Neural progenitor cell (in vitro differentiated cells): ENCODE measurements at regions not wholly inside any gene's neighbourhood (a gene's known extent, or its start where the extent isn't known, plus 50 kb on each side); places are given as distances from the start of the nearest gene placed in this dataset.
"Not testable (repeated sequence)": the region's sequence is repeated elsewhere in the genome, so short reads cannot be mapped to it uniquely, and the experiment has no call there.

Experiments used
- DNase-seq: peaks from one replicate; pipeline ENCODE4 v3.0.0-alpha.2; 2016; ENCODE audit warnings: low spot score
- H2AFZ ChIP-seq: fragments of 200-600 bp; sonication (generic); replicated peaks from 2 replicates; pipeline ENCODE4 v1.6.1; 2016; ENCODE audit warnings: antibody characterized with exemption
- H3F3A ChIP-seq: fragments of 200-600 bp; sonication (generic); 2 replicates; pipeline ENCODE4 v1.6.1; 2016; ENCODE audit warnings: antibody characterized with exemption, low read depth
- H3K27ac ChIP-seq: fragments of 200-600 bp; sonication (generic); 2 replicates; pipeline ENCODE4 v1.5.1; 2016; ENCODE audit warnings: mild to moderate bottlenecking
- H3K27me3 ChIP-seq: fragments of 200-600 bp; sonication (generic); 2 replicates; pipeline ENCODE4 v1.6.1; 2016; ENCODE audit warnings: mild to moderate bottlenecking, moderate library complexity
- H3K36me3 ChIP-seq: fragments of 200-600 bp; sonication (generic); 2 replicates; pipeline ENCODE4 v1.5.1; 2016
- H3K4me1 ChIP-seq: fragments of 200-600 bp; sonication (generic); 2 replicates; pipeline ENCODE4 v1.6.1; 2016; ENCODE audit warnings: mixed run types
- H3K4me2 ChIP-seq: fragments of 200-600 bp; sonication (generic); 2 replicates; pipeline ENCODE4 v1.6.1; 2016
- H3K4me3 ChIP-seq: fragments of 200-600 bp; sonication (generic); 2 replicates; pipeline ENCODE4 v1.5.1; 2016
- H3K79me2 ChIP-seq: fragments of 200-600 bp; sonication (generic); 2 replicates; pipeline ENCODE4 v1.6.1; 2016; ENCODE audit warnings: low read depth
- H3K9ac ChIP-seq: fragments of 200-600 bp; sonication (generic); 2 replicates; pipeline ENCODE4 v1.6.1; 2016
- H3K9me3 ChIP-seq: fragments of 200-600 bp; sonication (generic); 2 replicates; pipeline ENCODE4 v1.5.1; 2016; ENCODE audit warnings: low read depth
- H4K20me1 ChIP-seq: fragments of 200-600 bp; sonication (generic); 2 replicates; pipeline ENCODE4 v1.6.1; 2016; ENCODE audit warnings: low read depth
- H3K27ac Mint-ChIP-seq: 3 replicates; pipeline ENCODE4 v1.8.0; 2021; ENCODE audit warnings: mixed read lengths
- H3K27me3 Mint-ChIP-seq: 2 replicates; pipeline ENCODE4 v1.8.0; 2022; ENCODE audit warnings: low read depth, mild to moderate bottlenecking, inconsistent platforms, moderate library complexity, mixed read lengths; ENCODE audit not compliant: insufficient read depth
- H3K36me3 Mint-ChIP-seq: 3 replicates; pipeline ENCODE4 v1.8.0; 2021; ENCODE audit warnings: mixed read lengths
- H3K4me1 Mint-ChIP-seq: 3 replicates; pipeline ENCODE4 v1.8.0; 2021; ENCODE audit warnings: mixed read lengths
- H3K4me3 Mint-ChIP-seq: 3 replicates; pipeline ENCODE4 v1.8.0; 2021; ENCODE audit warnings: mild to moderate bottlenecking, moderate library complexity, mixed read lengths
- H3K9me3 Mint-ChIP-seq: 3 replicates; pipeline ENCODE4 v1.8.0; 2020; ENCODE audit warnings: mixed read lengths
- CTCF ChIP-seq: fragments of 200-600 bp; sonication (generic); IDR thresholded peaks from 2 replicates; pipeline ENCODE4 v1.5.1; 2017; ENCODE audit warnings: antibody characterized with exemption, mild to moderate bottlenecking
- EZH2 ChIP-seq: fragments of 200-600 bp; sonication (generic); IDR thresholded peaks from 2 replicates; pipeline ENCODE4 v1.6.1; 2017; ENCODE audit warnings: antibody characterized with exemption, mild to moderate bottlenecking, moderate library complexity
- EZH2phosphoT487 ChIP-seq: fragments of 200-600 bp; sonication (generic); IDR thresholded peaks from 2 replicates; pipeline ENCODE4 v1.6.1; 2017; ENCODE audit warnings: antibody characterized with exemption

GRCh38 chr17:77288115-77288619, 147.4 kb downstream of the SEC14L1 start:
- no peak for DNase-seq
- Histone ChIP-seq H3K9me3 (no peaks in the 10 kb centered on the region), H3K36me3 (no peaks in the 10 kb centered on the region), H2AFZ (no peak overlapping the region), H3K4me3 (no peak overlapping the region), H3F3A (no peaks in the 10 kb centered on the region), H3K9ac (no peak overlapping the region), H3K4me1 (peaks cover 16% of the 10 kb centered on the region), H3K27me3 (no peaks in the 10 kb centered on the region), H4K20me1 (peaks cover 6% of the 10 kb centered on the region), H3K79me2 (peaks cover 23% of the 10 kb centered on the region), H3K4me2 (peak overlapping the region; percentile 24), H3K27ac (no peak overlapping the region)
- Mint-ChIP-seq H3K4me1 (peaks cover 18% of the 10 kb centered on the region), H3K9me3 (peaks cover 2% of the 10 kb centered on the region), H3K36me3 (no peaks in the 10 kb centered on the region), H3K27ac (no peak overlapping the region), H3K4me3 (no peak overlapping the region), H3K27me3 (peaks cover 9% of the 10 kb centered on the region)
- TF ChIP-seq EZH2phosphoT487 (no peak), EZH2 (no peak), CTCF (no peak)

GRCh38 chr17:77290759-77291558, 150.2 kb downstream of the SEC14L1 start:
- DNase-seq, H3K36me3 Mint-ChIP-seq, H3K27ac Mint-ChIP-seq, H3K4me3 Mint-ChIP-seq, H3K9me3 Mint-ChIP-seq, H3K4me2 ChIP-seq, H3K9ac ChIP-seq, H4K20me1 ChIP-seq, H3K27ac ChIP-seq, H3F3A ChIP-seq, H3K9me3 ChIP-seq, H2AFZ ChIP-seq, H3K27me3 ChIP-seq, H3K36me3 ChIP-seq, H3K27me3 Mint-ChIP-seq, H3K4me3 ChIP-seq: not testable (repeated sequence)
- H3K4me1 Mint-ChIP-seq = peaks cover 20% of the 10 kb centered on the region
- Histone ChIP-seq H3K79me2 (peaks cover 13% of the 10 kb centered on the region), H3K4me1 (peaks cover 14% of the 10 kb centered on the region)

- H4K20me1 ChIP-seq = peaks cover 6% of the 10 kb centered on the region
- H3K9me3 ChIP-seq = no peaks in the 10 kb centered on the region
- no peak overlapping the region for H3K27ac ChIP-seq
- peak overlapping the region; percentile 27 for H3K27ac Mint-ChIP-seq
- H3K4me1 ChIP-seq = peaks cover 14% of the 10 kb centered on the region
- H3K4me2 ChIP-seq = no peak overlapping the region
- H3K9ac ChIP-seq = no peak overlapping the region
- no peaks in the 10 kb centered on the region for H3K27me3 ChIP-seq
- peaks cover 20% of the 10 kb centered on the region for H3K4me1 Mint-ChIP-seq
- no peak for TF ChIP-seq EZH2
- no peak for TF ChIP-seq CTCF
- TF ChIP-seq EZH2phosphoT487 = no peak
- H3K4me3 Mint-ChIP-seq = no peak overlapping the region
- peaks cover 13% of the 10 kb centered on the region for H3K79me2 ChIP-seq
- no peak for DNase-seq
- no peaks in the 10 kb centered on the region for H3K36me3 ChIP-seq
- H3K27me3 Mint-ChIP-seq = peaks cover 8% of the 10 kb centered on the region
- no peak overlapping the region for H2AFZ ChIP-seq
- no peak overlapping the region for H3K4me3 ChIP-seq
- no peaks in the 10 kb centered on the region for H3F3A ChIP-seq
- no peaks in the 10 kb centered on the region for H3K36me3 Mint-ChIP-seq
- peaks cover 2% of the 10 kb centered on the region for H3K9me3 Mint-ChIP-seq
These were observed 151.0 kb downstream of the SEC14L1 start for GRCh38 chr17:77291591-77292386.
